ENCODE measurements at regions not wholly inside any gene's neighbourhood (a gene's known extent, or its start where the extent isn't known, plus 50 kb on each side); places are given as distances from the start of the nearest gene placed in this dataset.

DNA sequence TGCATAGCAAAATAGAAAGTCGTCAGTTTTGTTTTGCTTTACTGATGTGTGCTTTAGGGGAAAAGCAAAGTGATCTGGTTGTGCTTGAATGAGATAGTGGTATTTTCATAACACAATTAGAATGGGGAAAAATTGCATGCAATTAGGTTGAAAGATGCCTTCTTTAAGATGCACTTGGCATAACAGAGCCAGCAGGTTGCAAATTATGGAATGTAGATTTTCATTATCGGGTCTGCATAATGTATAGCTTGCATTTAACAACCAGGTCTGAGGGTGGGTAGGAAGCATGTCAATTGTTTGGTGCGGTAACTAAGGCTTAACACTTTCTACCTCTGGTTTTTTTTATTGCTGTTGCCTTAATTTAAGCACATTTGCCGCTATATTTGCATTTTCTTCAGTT is 370.7 kb upstream of the MCTP2 start:
- no peak for TF ChIP-seq CTCF (conservative IDR thresholded peaks at IDR 0.05; ENCODE audit: low read depth, low read length)
- DNase-seq (ENCODE audit: low read depth), result no peak
- H3K4me3 ChIP-seq (ENCODE audit: low read depth, low read length), result no peak overlapping the region

DNA sequence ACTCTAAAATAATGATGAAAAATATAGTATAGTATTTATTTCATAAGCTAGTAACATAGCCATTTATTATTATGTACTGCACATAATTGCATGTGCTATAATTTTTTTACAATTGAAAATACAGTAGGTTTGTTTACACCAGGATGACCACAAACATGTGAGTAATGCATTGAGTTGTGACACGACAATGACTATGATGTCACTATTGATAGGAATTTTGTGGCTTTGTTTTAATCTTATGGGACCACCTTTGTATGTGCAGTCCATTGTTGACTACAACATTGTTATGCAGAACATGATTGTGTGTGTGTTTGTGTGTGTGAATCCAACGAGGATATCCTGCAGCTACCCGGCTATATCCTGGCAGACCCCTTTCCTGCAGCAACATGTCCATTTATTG is 372.2 kb upstream of the MCTP2 start:
- TF ChIP-seq CTCF (conservative IDR thresholded peaks at IDR 0.05; ENCODE audit: low read depth, low read length), result no peak
- no peak for DNase-seq (ENCODE audit: low read depth)
- H3K4me3 ChIP-seq (ENCODE audit: low read depth, low read length), result no peak overlapping the region

DNA sequence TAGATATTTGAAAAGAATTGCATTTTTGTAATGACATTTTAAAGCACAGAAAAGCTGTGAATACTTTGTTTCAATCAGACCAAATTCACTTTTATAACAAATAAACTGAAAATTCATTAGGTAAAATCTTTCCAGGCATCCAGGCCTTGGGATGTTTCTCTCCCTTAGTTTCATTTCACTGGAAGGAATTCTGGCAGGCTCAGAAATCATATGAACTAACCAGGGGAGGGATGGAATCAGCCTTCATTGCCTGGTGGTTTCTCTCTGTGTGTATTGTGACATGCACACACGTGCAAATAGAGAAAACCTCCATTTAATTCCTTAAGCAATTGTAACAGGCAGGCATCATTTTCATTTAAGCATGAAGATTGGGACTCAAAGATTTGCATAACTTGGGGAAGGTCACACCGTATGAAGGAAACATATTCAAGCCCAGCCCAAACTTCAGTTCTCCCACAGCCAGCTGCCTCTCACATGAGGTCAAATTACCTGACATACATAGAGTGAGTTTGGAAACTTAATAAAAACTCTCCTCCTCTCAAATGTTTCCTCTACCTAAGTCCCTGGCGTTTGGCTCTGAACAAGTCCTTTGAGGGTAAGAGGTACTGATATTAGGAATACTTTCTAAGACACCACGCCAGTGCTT is 376.1 kb upstream of the MCTP2 start:
- H3K4me3 ChIP-seq (ENCODE audit: low read depth, low read length), result no peak overlapping the region
- TF ChIP-seq CTCF (conservative IDR thresholded peaks at IDR 0.05; ENCODE audit: low read depth, low read length), result no peak
- DNase-seq (ENCODE audit: low read depth), result no peak

- no peak overlapping the region for H3K4me3 ChIP-seq (ENCODE audit: low read depth, low read length)
- TF ChIP-seq CTCF (conservative IDR thresholded peaks at IDR 0.05; ENCODE audit: low read depth, low read length), result no peak
- no peak for DNase-seq (ENCODE audit: low read depth)
Measured at GRCh38 chr15:93854088-93854487, 377.3 kb upstream of the MCTP2 start.

- no peak for DNase-seq (ENCODE audit: low read depth)
- TF ChIP-seq CTCF (conservative IDR thresholded peaks at IDR 0.05; ENCODE audit: low read depth, low read length), result no peak
Measured at GRCh38 chr15:93852761-93853160, 378.6 kb upstream of the MCTP2 start.

GRCh38 chr15:93848490-93848889 is 382.9 kb upstream of the MCTP2 start:
- no peak for DNase-seq (ENCODE audit: low read depth)
- H3K4me3 ChIP-seq (ENCODE audit: low read depth, low read length), result no peak overlapping the region
- no peak for TF ChIP-seq CTCF (conservative IDR thresholded peaks at IDR 0.05; ENCODE audit: low read depth, low read length)

More at GRCh38 chr15:93852761-93853160, 378.6 kb upstream of the MCTP2 start:
- no peak overlapping the region for H3K4me3 ChIP-seq (ENCODE audit: low read depth, low read length)

- no peak overlapping the region for H3K4me3 ChIP-seq (ENCODE audit: low read depth, low read length)
- TF ChIP-seq CTCF (conservative IDR thresholded peaks at IDR 0.05; ENCODE audit: low read depth, low read length), result no peak
- no peak for DNase-seq (ENCODE audit: low read depth)
Measured at GRCh38 chr15:93848076-93848475, 383.3 kb upstream of the MCTP2 start.

Measured in epithelial cell of proximal tubule (primary cell).